Activated CD4-positive, CD25-positive, alpha-beta regulatory T cell treated with anti-CD3 and anti-CD28 coated beads, Interleukin-2, amount 50 U/mL, for 72 hours (primary cell): ENCODE measurements at regions not wholly inside any gene's neighbourhood (a gene's known extent, or its start where the extent isn't known, plus 50 kb on each side); places are given as distances from the start of the nearest gene placed in this dataset.

Experiments used
- DNase-seq: peaks from one replicate; pipeline ENCODE4 v3.0.0; 2021

- DNase-seq: no peak
Measured at GRCh38 chr2:118265873-118266455, 177.7 kb downstream of the INSIG2 start.

GRCh38 chr2:118264232-118264990 lies 176.1 kb downstream of the INSIG2 start:
- no peak for DNase-seq

GRCh38 chr2:118257696-118258095 lies 169.4 kb downstream of the INSIG2 start:
- no peak for DNase-seq

GRCh38 chr2:118255771-118256372 lies 167.6 kb downstream of the INSIG2 start:
- DNase-seq: no peak

- no peak for DNase-seq
Measured at GRCh38 chr2:118255301-118255700, 167.0 kb downstream of the INSIG2 start.

GRCh38 chr2:118254116-118254515 lies 165.8 kb downstream of the INSIG2 start:
- no peak for DNase-seq

GRCh38 chr2:118251427-118251826 lies 163.2 kb downstream of the INSIG2 start:
- no peak for DNase-seq

- no peak for DNase-seq
Measured at GRCh38 chr2:118250463-118250862, 162.2 kb downstream of the INSIG2 start.

DNA sequence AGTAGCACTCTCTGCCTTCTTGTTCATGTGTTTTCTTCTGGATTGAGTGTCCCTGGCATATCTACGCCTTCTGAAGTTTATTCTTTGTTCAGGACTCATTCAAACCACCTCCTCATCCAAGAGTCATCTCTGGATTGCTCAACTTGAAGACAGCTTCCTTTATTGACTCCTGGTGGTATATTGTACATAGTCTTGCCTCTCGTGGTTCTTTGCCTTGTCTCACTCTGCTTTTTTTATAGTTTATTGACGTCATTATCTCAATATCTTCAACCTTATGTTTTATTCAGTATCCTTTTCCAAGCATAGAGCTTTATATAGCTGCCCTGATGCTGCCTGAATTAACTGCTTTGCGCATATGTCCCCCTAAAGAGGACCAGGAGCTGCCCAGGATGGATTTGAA lies 161.7 kb downstream of the INSIG2 start:
- DNase-seq: no peak

GRCh38 chr2:118249531-118249930 lies 161.3 kb downstream of the INSIG2 start:
- DNase-seq: no peak

DNA sequence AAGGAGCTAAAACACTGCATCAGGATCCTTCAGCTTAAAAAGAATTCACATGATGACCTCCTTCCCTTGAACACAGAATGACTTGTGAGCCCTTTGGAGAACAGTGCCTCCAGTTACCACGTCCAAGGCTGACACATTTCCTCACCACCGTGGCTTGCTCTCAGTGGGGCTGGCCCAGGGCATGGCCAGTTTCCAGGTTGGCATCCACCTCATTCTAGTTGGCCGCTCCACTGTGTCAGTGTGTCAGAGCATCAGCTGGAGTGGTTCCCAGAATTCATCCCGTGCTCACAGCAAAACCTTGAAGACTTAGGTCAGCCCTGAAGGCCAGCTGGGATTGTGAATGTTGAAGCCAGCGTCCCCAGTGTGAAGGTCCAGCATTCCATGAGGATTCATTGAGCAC lies 158.5 kb downstream of the INSIG2 start:
- no peak for DNase-seq

- DNase-seq: no peak
Measured at GRCh38 chr2:118246079-118246478, 157.8 kb downstream of the INSIG2 start.

DNA sequence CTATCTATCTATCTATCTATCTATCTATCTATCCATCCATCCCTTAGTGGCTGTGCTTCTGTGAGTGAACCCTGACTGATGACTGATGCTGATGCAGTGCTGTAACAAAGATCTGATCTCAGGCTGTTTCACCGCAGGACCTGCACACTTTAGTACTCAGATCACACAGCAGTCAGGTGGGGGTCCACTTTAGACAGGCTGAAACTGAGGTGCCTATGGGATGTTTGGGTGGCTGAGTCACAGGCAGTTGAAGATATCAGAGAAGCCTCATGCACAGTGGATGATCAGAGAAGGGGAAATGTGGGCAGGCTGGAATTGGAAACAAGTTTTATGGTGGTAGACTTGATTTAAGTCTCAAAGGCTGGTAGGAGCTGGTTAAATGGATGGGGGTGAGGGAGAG lies 156.4 kb downstream of the INSIG2 start:
- no peak for DNase-seq

- DNase-seq: no peak
Measured at GRCh38 chr2:118243031-118243430, 154.8 kb downstream of the INSIG2 start.

- DNase-seq: no peak
Measured at GRCh38 chr2:118242216-118242615, 153.9 kb downstream of the INSIG2 start.

DNA sequence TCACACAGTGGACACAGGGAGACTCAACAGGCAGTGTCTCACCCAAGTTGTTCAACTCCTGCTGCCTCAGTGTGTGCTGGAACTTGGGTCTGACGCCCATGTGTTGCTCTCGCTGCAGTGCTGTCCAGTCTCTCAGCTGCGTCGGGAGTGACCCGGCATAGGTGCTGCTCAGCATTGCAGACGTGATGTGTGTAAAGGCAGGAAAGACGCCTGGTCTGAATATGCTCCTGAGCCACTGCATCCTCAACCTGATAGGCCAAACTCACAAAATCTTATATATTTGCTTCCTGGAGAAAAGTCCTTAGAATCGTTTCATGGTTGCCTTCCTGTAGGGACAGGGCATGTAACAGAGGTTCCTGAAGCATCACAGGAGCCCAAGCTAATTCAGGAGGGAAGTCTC lies 152.9 kb downstream of the INSIG2 start:
- DNase-seq: no peak

GRCh38 chr2:118240276-118240675 lies 152.0 kb downstream of the INSIG2 start:
- DNase-seq: no peak

DNA sequence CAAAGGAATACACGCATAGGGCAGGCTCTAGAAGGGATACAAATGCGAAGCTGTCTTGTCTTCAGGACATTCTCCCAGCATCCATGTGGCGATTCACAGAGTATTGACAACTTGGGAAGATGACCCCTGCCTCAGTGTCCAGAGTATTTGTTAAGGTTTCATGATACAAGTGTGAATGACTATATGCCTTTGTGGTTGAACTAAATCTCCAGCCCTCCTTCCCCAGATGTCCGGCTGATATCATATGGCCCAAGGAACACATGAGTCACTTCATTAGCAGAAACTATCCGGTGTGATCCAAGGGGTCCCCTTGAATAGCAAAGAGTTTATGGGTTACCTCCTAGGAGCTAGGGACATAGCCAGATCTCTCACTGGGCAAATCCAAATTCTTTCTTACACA lies 151.0 kb downstream of the INSIG2 start:
- no peak for DNase-seq

- no peak for DNase-seq
Measured at GRCh38 chr2:118237451-118237850, 149.2 kb downstream of the INSIG2 start.

DNA sequence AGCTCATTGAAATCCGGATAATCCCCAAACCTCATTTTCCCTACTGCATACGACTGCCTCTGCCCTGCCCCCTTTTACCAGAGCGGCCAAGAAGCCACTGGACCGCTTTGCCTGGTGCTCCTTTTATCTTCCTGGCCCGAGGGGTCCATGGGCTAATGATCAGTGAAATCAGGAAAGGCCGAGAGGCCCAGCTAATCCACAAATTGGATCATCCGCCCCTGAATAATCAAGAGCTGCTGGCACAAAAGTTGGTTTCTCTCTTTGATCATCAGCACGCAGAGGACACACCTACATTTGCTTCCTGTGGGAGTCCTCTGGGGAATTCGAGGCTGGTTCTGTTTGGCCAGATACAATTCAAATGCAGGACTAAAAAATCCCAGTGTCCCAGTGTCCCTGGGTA lies 144.5 kb downstream of the INSIG2 start:
- no peak for DNase-seq

DNA sequence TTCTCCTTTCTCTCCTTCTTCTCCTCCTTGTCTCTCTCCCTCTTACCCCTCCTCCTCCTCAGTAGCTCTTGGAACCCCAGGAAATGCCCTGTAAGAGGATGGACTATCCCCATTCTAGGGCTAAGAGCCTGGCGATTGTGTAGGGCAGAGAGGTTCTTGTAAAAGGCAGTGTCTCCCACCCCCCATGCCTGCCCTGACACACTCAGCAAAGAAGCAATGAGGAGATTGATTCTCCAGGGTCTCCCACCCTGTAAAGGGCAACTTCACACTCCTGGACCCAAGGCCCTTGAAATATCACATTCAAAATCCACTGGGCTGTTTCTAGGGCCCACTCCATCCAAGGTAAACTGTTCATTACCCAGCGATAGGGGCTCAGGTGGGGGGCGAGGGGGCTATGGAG lies 144.1 kb downstream of the INSIG2 start:
- no peak for DNase-seq

DNA sequence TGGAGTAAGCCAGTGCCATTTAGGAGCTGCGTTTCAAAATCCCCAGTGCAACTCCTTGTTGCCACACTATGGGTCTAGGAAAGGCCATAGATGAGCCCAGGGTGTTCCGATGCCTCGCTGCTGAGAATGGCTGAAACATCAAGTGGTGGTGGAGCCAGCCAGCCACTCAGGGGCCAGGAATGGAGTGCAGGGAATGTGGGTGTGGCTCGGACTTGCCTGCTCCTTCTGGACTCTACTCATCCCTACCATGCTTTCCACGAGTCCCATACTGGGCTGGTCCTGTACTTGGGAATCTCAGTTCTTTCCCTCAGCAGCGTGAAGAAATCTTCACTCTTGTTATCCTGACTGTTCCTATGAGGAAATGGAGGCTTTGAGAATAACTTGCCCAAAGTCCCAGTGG lies 143.5 kb downstream of the INSIG2 start:
- DNase-seq: no peak

DNA sequence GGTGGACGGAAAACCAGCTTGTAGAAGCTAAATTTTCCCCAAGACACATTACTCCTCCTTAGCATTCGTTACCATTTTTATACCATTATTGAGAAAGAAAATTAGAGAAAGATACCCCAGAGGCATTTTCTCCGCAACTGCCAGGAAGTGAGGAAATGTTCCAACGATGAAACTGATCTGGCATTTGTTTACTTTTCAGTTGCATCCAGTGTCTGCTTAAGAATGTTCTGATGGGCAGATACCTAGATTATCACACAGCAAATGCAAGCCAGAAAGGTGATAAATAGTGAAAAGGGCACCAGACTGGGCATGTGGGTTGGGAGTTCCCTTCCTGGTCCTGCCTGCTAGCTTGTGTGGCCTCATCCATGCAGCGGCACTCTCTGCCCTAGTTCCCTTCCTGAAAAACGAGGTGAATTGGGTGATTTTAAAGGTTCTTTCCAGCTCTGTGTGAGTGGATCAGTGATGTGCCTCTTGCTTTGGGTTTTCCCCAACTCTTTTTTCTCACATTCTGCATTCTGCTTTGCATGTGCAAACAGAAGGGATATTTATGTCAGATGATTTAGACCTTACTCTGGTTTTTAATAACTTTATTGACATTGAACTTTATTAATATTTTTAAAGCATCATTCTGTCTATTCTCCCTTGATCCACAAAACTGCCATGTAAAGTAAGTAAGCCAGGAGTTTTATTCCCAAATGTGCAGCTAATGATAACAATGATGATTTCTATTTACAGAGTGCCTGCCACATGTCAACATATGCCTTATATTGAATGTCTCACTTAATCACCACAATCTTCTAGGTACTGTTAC lies 139.6 kb downstream of the INSIG2 start:
- DNase-seq: no peak

GRCh38 chr2:118225666-118226065 lies 137.4 kb downstream of the INSIG2 start:
- DNase-seq: no peak
